ENCODE measurements at regions not wholly inside any gene's neighbourhood (a gene's known extent, or its start where the extent isn't known, plus 50 kb on each side); places are given as distances from the start of the nearest gene placed in this dataset.

- no CpG with 5 or more reads among the region's 1 CpG for WGBS (ENCODE audit: extremely low coverage, insufficient read length, low lambda C conversion rate)
- Histone ChIP-seq H2BK5ac (ENCODE audit: insufficient read length, low read length) (no peak overlapping the region), H3K79me1 (ENCODE audit: insufficient read depth, low read depth, low read length, poor library complexity, severe bottlenecking) (no peaks in the 10 kb centered on the region), H3T11ph (ENCODE audit: low read length) (no peak overlapping the region), H2BK15ac (ENCODE audit: low read depth, low read length) (no peak overlapping the region), H4K91ac (ENCODE audit: insufficient read length, low read depth, low read length) (no peak overlapping the region), H2AFZ (ENCODE audit: low read length) (no peak overlapping the region), H3K23ac (ENCODE audit: insufficient read length, low read depth, low read length) (no peak overlapping the region), H3K27ac (ENCODE audit: insufficient read length, low read depth, low read length) (no peak overlapping the region), H2AK5ac (ENCODE audit: insufficient read length, low read length) (no peak overlapping the region), H4K20me1 (ENCODE audit: control insufficient read depth, insufficient read depth, insufficient read length) (no peaks in the 10 kb centered on the region), H3K9me3 (ENCODE audit: control insufficient read depth, low read depth, low read length) (no peaks in the 10 kb centered on the region), H3K4me1 (ENCODE audit: insufficient read depth, low read length) (no peaks in the 10 kb centered on the region; the same call in 1 of the 2 replicates), H3K27me3 (ENCODE audit: insufficient read depth, low read length) (no peaks in the 10 kb centered on the region), H4K8ac (replicated peaks; ENCODE audit: insufficient read length, low read depth, low read length) (no peak overlapping the region), H2BK12ac (ENCODE audit: insufficient read length, low read depth, low read length) (no peak overlapping the region), H3K14ac (ENCODE audit: insufficient read depth, low read length) (no peak overlapping the region), H3K4me2 (ENCODE audit: insufficient read depth, insufficient read length, low read length) (no peak overlapping the region), H2BK120ac (ENCODE audit: low read depth, low read length, poor library complexity, severe bottlenecking) (no peak overlapping the region), H4K5ac (ENCODE audit: insufficient read length, low read depth, low read length) (no peak overlapping the region), H3K18ac (ENCODE audit: insufficient read length, low read depth, low read length) (no peak overlapping the region), H3K23me2 (ENCODE audit: insufficient read length, low read depth, low read length, poor library complexity, severe bottlenecking) (no peaks in the 10 kb centered on the region), H3K9ac (ENCODE audit: extremely low read depth, insufficient read length, low read length) (no peak overlapping the region), H3K79me2 (ENCODE audit: insufficient read depth, low read length) (no peaks in the 10 kb centered on the region), H3K4ac (ENCODE audit: low read depth, low read length) (no peak overlapping the region), H3K56ac (ENCODE audit: insufficient read length, low read depth, low read length) (no peak overlapping the region), H2BK20ac (ENCODE audit: low read depth, low read length, poor library complexity, severe bottlenecking) (no peak overlapping the region)
- Mint-ChIP-seq H3K4me1 (peaks cover 24 to 29% of the 10 kb centered on the region in 2 experiments), H3K4me3 (no peak overlapping the region), H3K36me3 (ENCODE audit: insufficient read depth in 1 of 3, low read depth in 3 of 3) (no peaks in the 10 kb centered on the region), H3K27ac (no peak overlapping the region; a peak in 1 of 7 replicates), H3K27me3 (ENCODE audit: low read depth) (peaks cover 2% of the 10 kb centered on the region), H3K9me3 (no peaks in the 10 kb centered on the region)
- TF ChIP-seq CTCF (conservative IDR thresholded peaks at IDR 0.05) = no peak
- DNase-seq = no peak
Measured at GRCh38 chr15:59906046-59906445, 98.1 kb upstream of the FOXB1 start.

All from H9 (cell line).